DND-41 (cell line): ENCODE measurements at regions not wholly inside any gene's neighbourhood (a gene's known extent, or its start where the extent isn't known, plus 50 kb on each side); places are given as distances from the start of the nearest gene placed in this dataset.

ENCODE experiments used
- CTCF ChIP-seq: IDR thresholded peaks from 2 replicates; pipeline ENCODE4 v1.5.1; 2012; ENCODE audit warnings: borderline replicate concordance, low read length, moderate library complexity, mild to moderate bottlenecking; ENCODE audit not compliant: poor library complexity, severe bottlenecking; ENCODE audit errors: extremely low read depth
- EZH2 ChIP-seq: IDR thresholded peaks from 3 replicates; pipeline ENCODE4 v1.6.1; 2012; ENCODE audit warnings: borderline replicate concordance, low read depth, mild to moderate bottlenecking, moderate library complexity, low read length, inconsistent platforms; ENCODE audit not compliant: severe bottlenecking

GRCh38 chr13:73514208-73514607, 455.4 kb downstream of the KLF5 start:
- TF ChIP-seq CTCF (no peak), EZH2 (no peak)
